HG03460 (cell line): ENCODE measurements at regions not wholly inside any gene's neighbourhood (a gene's known extent, or its start where the extent isn't known, plus 50 kb on each side); places are given as distances from the start of the nearest gene placed in this dataset.
"Not testable (repeated sequence)": the region's sequence is repeated elsewhere in the genome, so short reads cannot be mapped to it uniquely, and the experiment has no call there.

Source experiments
- ATAC-seq: cut with Tn5 transposase; IDR thresholded peaks from one replicate; pipeline ENCODE4 v1.9.1; 2021; ENCODE audit not compliant: unreplicated experiment

DNA sequence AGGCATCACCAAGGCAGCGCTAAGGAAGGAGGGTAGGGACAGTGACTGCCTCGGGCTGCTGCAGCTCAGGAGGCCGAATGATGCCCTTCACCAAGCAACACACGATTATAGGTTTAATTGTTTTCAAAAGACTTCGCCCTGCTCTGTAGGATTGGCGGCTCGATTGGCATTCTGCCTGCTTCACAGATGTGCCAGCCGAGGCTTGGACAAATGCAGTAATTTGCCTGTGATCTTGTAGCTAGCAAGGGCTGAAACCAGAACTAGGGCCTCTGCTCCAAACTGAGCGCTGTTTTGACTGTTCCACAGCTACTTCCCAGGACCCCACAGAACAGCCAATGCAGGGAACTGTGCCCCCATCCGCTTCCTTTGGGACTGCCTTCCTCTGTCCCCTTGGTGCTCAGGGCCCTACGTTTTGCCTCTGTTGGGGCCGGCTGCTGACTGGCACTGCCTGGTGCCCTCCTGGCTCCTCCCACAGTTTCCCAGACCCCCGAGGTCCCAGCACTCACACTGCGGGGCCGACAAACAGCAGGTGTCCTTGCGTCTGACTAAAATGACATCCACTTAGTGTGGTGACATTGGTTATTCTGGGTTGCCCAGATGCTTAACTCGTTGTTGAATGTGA, 62.6 kb upstream of the EN2 start:
- no peak for ATAC-seq

DNA sequence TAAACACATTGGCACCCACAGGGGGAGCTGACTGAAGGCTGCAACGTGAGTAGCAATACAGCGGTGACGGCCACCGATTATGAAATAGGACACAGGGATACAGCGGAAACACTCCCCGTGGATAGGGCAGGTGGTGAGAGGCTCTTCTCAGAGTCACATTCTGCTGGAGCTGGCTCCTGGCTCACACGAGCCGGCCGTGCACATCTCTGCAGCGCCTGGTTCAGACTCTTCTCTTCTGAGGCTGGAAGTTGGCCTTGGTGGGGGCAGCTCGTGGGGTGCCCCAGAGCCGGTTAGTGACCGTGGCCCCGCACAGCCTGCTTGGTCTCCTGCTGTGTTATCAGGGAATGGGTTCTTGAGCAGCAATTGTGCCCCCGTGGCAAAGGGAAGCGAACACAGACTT, 61.3 kb upstream of the EN2 start:
- ATAC-seq, result no peak

DNA sequence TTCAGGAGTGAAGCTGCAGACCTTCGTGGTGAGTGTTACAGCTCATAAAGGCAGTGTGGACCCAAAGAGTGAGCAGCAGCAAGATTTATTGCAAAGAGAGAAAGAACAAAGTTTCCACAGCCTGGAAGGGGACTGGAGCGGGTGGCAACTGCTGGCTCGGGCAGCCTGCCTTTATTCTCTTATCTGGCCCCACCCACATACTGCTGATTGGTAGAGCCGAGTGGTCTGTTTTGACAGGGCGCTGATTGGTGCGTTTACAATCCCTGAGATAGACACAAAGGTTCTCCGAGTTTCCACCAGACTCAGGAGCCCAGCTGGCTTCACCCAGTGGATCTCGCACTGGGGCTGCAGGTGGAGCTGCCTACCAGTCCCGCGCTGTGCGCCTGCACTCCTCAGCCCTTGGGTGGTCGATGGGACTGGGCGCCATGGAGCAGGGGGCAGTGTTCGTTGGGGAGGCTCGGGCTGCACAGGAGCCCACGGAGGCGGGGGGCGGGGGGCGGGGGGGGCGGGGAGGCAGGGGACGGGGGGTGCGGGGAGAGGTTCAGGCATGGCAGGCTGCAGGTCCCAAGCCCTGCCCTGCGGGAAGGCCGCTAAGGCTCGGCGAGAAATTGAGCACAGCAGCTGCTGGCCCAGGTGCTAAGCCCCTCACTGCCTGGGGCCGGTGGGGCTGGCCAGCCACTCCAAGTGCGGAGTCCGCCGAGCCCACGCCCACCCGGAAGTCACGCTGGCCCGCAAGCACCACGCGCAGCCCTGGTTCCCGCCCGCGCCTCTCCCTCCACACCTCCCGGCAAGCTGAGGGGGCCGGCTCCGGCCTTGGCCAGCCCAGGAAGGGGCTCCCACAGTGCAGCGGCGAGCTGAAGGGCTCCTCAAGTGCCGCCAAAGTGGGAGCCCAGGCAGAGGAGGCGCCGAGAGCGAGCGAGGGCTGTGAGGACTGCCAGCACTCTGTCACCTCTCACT, 59.9 kb upstream of the EN2 start:
- ATAC-seq, result not testable (repeated sequence)

DNA sequence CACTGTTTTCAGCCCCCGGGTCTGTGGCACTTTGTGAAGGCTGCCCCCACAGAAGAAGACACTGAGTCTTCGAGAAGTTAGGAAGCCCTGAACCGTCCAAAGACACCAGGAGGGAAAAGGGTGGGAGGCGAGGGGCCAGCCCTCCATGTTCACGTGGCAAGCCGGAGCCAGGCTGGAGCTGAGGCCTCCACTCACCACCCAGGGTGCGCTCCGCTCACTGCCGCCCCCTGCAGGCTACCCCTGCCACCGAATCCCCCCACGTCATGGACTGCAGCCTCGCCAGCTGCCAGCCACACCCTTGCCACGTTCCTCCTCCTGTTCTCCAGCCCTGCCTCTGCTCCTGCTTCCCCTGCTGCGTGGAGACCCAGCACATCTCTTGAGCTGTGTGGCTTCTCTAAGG, 59.0 kb upstream of the EN2 start:
- ATAC-seq, result no peak

DNA sequence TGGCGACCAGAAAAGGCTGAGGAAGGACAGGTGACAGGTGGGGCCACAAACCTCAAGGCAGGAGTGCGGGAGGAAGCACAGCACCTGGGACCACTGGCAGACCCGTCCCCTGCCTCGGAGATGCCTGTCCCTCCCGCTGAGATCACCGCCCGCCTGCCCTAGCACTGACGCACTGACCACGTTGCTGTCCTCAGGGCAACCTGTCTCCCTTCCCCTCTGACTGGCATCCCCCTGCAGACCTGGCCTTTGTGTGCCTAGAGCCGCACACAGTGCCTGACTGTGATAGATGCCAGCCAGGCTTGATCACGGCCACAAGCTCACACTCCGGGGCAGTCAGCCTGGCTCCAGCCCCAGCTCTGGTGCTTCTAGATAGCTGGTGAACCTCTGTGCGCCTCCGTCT, 58.4 kb upstream of the EN2 start:
- no peak for ATAC-seq

DNA sequence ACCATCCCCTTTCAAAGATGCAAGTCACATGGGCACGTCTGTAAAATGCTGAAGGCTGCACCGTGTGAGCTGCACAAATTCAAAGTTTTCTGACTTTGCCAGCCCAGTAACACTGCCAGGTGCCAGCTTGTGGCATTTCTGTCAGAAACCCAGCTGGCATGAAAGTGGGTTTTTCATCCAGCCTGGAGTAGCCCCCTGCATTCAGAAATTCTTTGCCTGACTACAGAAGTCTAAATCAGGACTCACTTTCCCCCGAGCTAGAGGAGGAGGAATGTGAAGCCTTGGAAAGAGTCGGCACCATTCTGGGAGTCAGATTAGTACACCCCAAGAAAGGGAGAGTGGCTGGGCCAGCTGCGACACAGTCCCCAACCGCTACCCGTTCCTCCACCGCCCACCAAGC, 56.7 kb upstream of the EN2 start:
- no peak for ATAC-seq

DNA sequence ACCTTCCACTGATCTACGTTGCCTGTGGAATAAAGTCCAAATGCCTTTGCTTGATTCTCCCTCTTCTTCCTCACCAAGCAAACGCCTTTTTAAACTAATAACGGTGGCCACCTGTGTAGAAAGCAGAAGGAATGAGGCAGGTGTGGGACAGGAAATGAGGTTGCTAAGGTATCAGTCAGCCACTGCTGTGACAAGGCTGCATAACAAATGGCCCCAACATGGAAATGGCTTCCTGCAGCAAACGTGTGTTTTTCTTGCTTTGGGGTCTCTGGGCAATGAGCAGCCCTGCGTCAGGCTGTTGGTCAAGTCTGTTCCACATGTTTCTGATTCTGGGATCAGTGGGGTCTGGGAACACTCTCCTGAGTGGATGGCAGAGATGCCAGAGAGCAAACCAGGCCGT, 56.0 kb upstream of the EN2 start:
- ATAC-seq, result no peak

DNA sequence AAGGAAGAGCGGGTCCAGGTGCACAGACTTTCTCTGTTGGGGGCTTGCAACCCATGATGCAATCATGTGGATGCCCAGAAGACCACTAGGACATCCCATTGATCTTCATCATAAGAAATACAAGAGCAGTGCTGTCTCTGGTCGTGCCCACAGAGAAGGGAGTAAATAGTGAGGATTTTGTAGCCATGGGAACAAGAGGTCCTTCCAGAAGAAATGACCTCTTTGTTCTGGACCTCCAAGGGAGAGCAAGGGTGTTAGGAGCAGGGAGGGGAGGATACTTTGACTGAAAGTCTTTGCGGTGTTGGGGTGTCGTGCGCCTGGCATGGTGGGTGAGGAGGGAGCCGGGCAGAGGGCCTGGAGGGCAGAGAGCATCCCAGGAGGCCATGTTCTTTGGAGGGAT, 55.0 kb upstream of the EN2 start:
- ATAC-seq, result no peak

DNA sequence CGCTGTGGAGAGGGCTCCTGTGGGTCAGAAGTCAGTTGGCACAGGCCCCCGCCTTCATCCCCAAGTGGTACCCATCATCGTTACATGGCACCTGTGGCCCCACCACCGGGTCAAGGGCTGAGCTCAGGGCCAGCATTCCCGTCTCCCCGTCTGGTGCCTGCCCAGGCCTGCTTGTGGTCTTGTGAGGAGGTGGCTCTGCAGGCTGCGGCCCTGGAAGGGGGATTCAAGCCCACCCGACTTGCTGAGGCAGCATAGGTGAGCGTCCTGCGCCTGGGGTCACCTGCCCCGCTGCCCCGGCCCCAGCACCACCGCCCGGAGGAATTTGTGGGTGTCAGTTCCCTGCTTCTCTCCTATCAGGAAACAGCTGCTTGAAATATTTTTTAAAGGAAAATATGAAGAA, 53.0 kb upstream of the EN2 start:
- ATAC-seq, result no peak

DNA sequence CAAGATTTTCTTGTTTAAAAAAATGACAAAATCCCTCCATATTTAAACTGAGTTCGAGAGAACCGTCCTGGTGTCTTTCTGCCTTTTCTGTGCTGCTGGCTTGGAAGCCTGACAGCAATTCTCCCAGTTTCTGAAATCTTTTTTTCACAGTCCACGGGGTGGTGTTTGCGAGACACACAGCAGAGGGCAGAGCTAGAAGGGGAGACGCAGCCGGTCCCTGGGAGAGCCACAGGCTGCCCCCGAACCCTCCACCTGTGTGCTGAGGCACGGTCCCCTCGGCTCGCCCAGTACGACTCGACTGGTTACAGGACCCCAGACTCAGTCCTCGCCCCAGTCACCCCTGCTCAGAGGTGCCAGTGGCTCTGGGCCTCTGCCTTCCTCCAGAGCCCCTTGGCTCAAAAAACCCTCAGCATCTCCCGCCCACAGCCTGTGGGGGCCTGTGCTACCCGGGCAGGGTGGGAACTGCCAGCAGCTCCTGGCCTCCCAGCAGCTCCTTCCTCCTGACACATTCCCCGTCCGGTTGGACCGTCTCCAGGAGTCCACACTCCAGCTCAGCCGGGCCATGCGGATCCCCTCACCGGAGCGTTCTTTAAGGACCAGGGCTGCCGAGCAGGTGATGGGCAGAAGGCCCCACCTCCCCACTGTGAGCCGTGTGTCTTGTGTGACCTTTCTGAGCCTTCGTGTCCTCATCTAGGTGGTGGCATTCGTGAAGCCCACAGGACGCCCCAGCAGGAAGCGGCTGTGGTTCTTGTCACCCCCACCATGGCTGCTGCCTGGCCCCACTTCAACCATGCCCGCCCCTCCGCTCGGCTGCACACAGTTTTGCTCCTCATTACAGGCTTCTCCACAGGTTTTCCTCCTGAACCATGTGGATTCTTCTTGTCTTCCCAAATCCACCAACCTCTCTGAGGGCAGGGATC, 52.3 kb upstream of the EN2 start:
- no peak for ATAC-seq

DNA sequence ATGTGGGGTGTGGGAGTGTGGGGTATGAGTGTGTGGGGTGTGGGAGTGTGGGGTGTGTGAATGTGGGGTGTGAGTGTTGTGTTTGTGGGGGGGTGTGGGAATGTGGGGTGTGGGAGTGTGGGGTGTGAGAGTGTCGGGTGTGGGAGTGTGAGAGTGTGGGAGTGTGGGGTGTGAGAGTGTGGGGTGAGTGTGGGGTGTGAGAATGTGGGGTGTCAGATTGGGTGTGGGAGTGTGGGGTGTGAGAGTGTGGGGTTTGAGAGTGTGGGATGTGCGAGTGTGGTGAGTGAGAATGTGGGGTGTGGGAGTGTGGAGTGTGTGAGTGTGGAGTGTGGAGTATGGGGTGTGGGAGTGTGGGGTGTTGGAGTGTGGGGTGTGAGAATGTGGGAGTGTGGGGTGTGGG, 50.1 kb upstream of the EN2 start:
- no peak for ATAC-seq
